Smooth muscle cell (in vitro differentiated cells): ENCODE measurements at regions not wholly inside any gene's neighbourhood (a gene's known extent, or its start where the extent isn't known, plus 50 kb on each side); places are given as distances from the start of the nearest gene placed in this dataset.
A peak's percentile ranks its signal among the peaks of the same experiment; 100 is the strongest.

ENCODE experiments used
- DNase-seq: peaks from one replicate; lab custom pipeline; 2025; ENCODE audit not compliant: unreplicated experiment; lab: John Stamatoyannopoulos, UW
- H2AFZ ChIP-seq: fragments of 200-600 bp; sonication (generic); 2 replicates; pipeline ENCODE4 v1.6.0; 2016; ENCODE audit warnings: antibody characterized with exemption, low read depth, mild to moderate bottlenecking
- H3F3A ChIP-seq: fragments of 200-600 bp; sonication (generic); 2 replicates; pipeline ENCODE4 v1.6.0; 2017; ENCODE audit warnings: antibody characterized with exemption, low read depth
- H3K27ac ChIP-seq: fragments of 200-600 bp; sonication (generic); 2 replicates; pipeline ENCODE4 v1.5.1; 2016; ENCODE audit warnings: low read depth, mild to moderate bottlenecking
- H3K27me3 ChIP-seq: fragments of 200-600 bp; sonication (generic); 2 replicates; pipeline ENCODE4 v1.6.1; 2016; ENCODE audit warnings: low read depth, mild to moderate bottlenecking
- H3K36me3 ChIP-seq: fragments of 200-600 bp; sonication (generic); 2 replicates; pipeline ENCODE4 v1.5.1; 2016; ENCODE audit warnings: low read depth
- H3K4me1 ChIP-seq: fragments of 200-600 bp; sonication (generic); 2 replicates; pipeline ENCODE4 v1.5.1; 2016; ENCODE audit warnings: low read depth
- H3K4me2 ChIP-seq: fragments of 200-600 bp; sonication (generic); 2 replicates; pipeline ENCODE4 v1.6.0; 2016; ENCODE audit warnings: mild to moderate bottlenecking
- H3K4me3 ChIP-seq: fragments of 200-600 bp; sonication (generic); 2 replicates; pipeline ENCODE4 v1.5.1; 2016; ENCODE audit warnings: mild to moderate bottlenecking
- H3K79me2 ChIP-seq: fragments of 200-600 bp; sonication (generic); 2 replicates; pipeline ENCODE4 v1.6.0; 2016; ENCODE audit warnings: low read depth, mild to moderate bottlenecking
- H3K9ac ChIP-seq: fragments of 200-600 bp; sonication (generic); 2 replicates; pipeline ENCODE4 v1.6.0; 2016; ENCODE audit warnings: low read depth
- H3K9me3 ChIP-seq: fragments of 200-600 bp; sonication (generic); replicated peaks from 2 replicates; pipeline ENCODE4 v1.5.1; 2016; ENCODE audit warnings: low read depth
- H4K20me1 ChIP-seq: fragments of 200-600 bp; sonication (generic); 2 replicates; pipeline ENCODE4 v1.6.0; 2016; ENCODE audit warnings: low read depth
- CTCF ChIP-seq: fragments of 200-600 bp; sonication (generic); IDR thresholded peaks from 2 replicates; pipeline ENCODE4 v1.5.1; 2017; ENCODE audit warnings: borderline replicate concordance, mild to moderate bottlenecking, antibody characterized with exemption; ENCODE audit not compliant: insufficient read depth, poor library complexity, severe bottlenecking
- WGBS: methylation state at CpG from one replicate; pipeline ENCODE4 v1.1.7; 2016; ENCODE audit warnings: low lambda C conversion rate; 5-methylcytosine and 5-hydroxymethylcytosine counted together

- H4K20me1 ChIP-seq, result no peaks in the 10 kb centered on the region
Measured at GRCh38 chr2:147365622-147366021, 479.2 kb upstream of the ACVR2A start.

GRCh38 chr2:147364597-147364996 is 480.2 kb upstream of the ACVR2A start:
- Histone ChIP-seq H3K36me3 (no peaks in the 10 kb centered on the region), H3K9ac (no peak overlapping the region), H3F3A (no peaks in the 10 kb centered on the region), H3K4me3 (no peak overlapping the region), H3K4me2 (no peak overlapping the region), H3K79me2 (no peaks in the 10 kb centered on the region), H3K27me3 (no peaks in the 10 kb centered on the region), H2AFZ (no peak overlapping the region), H3K27ac (no peak overlapping the region), H3K4me1 (peaks cover 4% of the 10 kb centered on the region), H3K9me3 (no peaks in the 10 kb centered on the region), H4K20me1 (no peaks in the 10 kb centered on the region)
- 93% methylated on average over 3 of the region's 3 CpGs for WGBS
- DNase-seq, result no peak
- no peak for TF ChIP-seq CTCF

More at GRCh38 chr2:147365622-147366021, 479.2 kb upstream of the ACVR2A start:
- no peaks in the 10 kb centered on the region for H3K79me2 ChIP-seq
- H3K4me2 ChIP-seq, result no peak overlapping the region
- no peak for DNase-seq
- no peaks in the 10 kb centered on the region for H3F3A ChIP-seq
- 65% methylated on average over 4 of the region's 4 CpGs for WGBS
- H2AFZ ChIP-seq, result peak overlapping the region; percentile 21
- H3K4me1 ChIP-seq, result peaks cover 4% of the 10 kb centered on the region
- no peak overlapping the region for H3K9ac ChIP-seq
- no peak overlapping the region for H3K27ac ChIP-seq
- H3K9me3 ChIP-seq, result no peaks in the 10 kb centered on the region
- H3K36me3 ChIP-seq, result no peaks in the 10 kb centered on the region
- H3K4me3 ChIP-seq, result no peak overlapping the region
- H3K27me3 ChIP-seq, result no peaks in the 10 kb centered on the region
- TF ChIP-seq CTCF, result no peak

- no peaks in the 10 kb centered on the region for H3K27me3 ChIP-seq
- H4K20me1 ChIP-seq, result no peaks in the 10 kb centered on the region
- H3K36me3 ChIP-seq, result no peaks in the 10 kb centered on the region
- H3K79me2 ChIP-seq, result no peaks in the 10 kb centered on the region
- DNase-seq, result no peak
- peaks cover 4% of the 10 kb centered on the region for H3K4me1 ChIP-seq
- no peak overlapping the region for H3K27ac ChIP-seq
- 98% methylated on average over 4 of the region's 4 CpGs for WGBS
- H3K4me3 ChIP-seq, result no peak overlapping the region
- H3K9ac ChIP-seq, result no peak overlapping the region
- TF ChIP-seq CTCF, result no peak
- H3K9me3 ChIP-seq, result no peaks in the 10 kb centered on the region
- no peaks in the 10 kb centered on the region for H3F3A ChIP-seq
- no peak overlapping the region for H3K4me2 ChIP-seq
- no peak overlapping the region for H2AFZ ChIP-seq
Measured at GRCh38 chr2:147363181-147363580, 481.6 kb upstream of the ACVR2A start.

- Histone ChIP-seq H3K4me1 (no peaks in the 10 kb centered on the region), H3K27me3 (no peaks in the 10 kb centered on the region), H3K36me3 (no peaks in the 10 kb centered on the region), H3K79me2 (no peaks in the 10 kb centered on the region), H2AFZ (no peak overlapping the region), H3K27ac (no peak overlapping the region), H3K9ac (no peak overlapping the region), H4K20me1 (no peaks in the 10 kb centered on the region), H3F3A (no peaks in the 10 kb centered on the region), H3K9me3 (no peaks in the 10 kb centered on the region), H3K4me3 (no peak overlapping the region), H3K4me2 (no peak overlapping the region)
- no peak for DNase-seq
- 100% methylated on average over 1 of the region's 1 CpG for WGBS
- TF ChIP-seq CTCF, result no peak
Measured at GRCh38 chr2:147358375-147358774, 486.5 kb upstream of the ACVR2A start.
